Esophagus muscularis mucosa (tissue), 4 donors: ENCODE measurements at regions not wholly inside any gene's neighbourhood (a gene's known extent, or its start where the extent isn't known, plus 50 kb on each side); places are given as distances from the start of the nearest gene placed in this dataset.

Source experiments
- DNase-seq: peaks from one replicate; pipeline ENCODE4 v3.0.0-alpha.2; 2017; ENCODE audit errors: extremely low spot score
- H3K27ac ChIP-seq, 4 donors: fragments of 200-600 bp; sonication (generic); replicated peaks in 1 of 4; 1 replicate in 3 of 4; 2 replicates in 1 of 4; pipeline ENCODE4 v1.5.1; 2016 to 2019; ENCODE audit warnings: mild to moderate bottlenecking in 1 of 4
- H3K27me3 ChIP-seq, 4 donors: fragments of 200-600 bp; sonication (generic); one replicate each; pipeline versions ENCODE4 v1.5.1 to v1.6.0; 2016 to 2019
- H3K36me3 ChIP-seq, 4 donors: fragments of 200-600 bp; sonication (generic); one replicate each; pipeline ENCODE4 v1.5.1; 2016 to 2019
- H3K4me1 ChIP-seq, 4 donors: fragments of 200-600 bp; sonication (generic); one replicate each; pipeline ENCODE4 v1.5.1; 2016 to 2019
- H3K4me3 ChIP-seq, 4 donors: fragments of 200-600 bp; sonication (generic); 1 replicate in 2 of 4; 2 replicates in 2 of 4; pipeline ENCODE4 v1.5.1; 2016 to 2019; ENCODE audit warnings: mild to moderate bottlenecking in 4 of 4, moderate library complexity in 1 of 4
- H3K9me3 ChIP-seq, 4 donors: fragments of 200-600 bp; sonication (generic); 1 replicate in 3 of 4; 2 replicates in 1 of 4; pipeline ENCODE4 v1.5.1; 2016 to 2019
- CTCF ChIP-seq, 3 experiments: fragments of 200-600 bp in 2 of 3; fragments of 450-650 bp in 1 of 3; sonication (generic) in 2 of 3; IDR thresholded peaks; one replicate each; pipeline ENCODE4 v1.5.1; 2017 to 2019; ENCODE audit warnings: antibody characterized with exemption in 3 of 3, mild to moderate bottlenecking in 2 of 3, moderate library complexity in 1 of 3
- EP300 ChIP-seq: sonication (generic); formaldehyde crosslinking; IDR thresholded peaks from one replicate; pipeline ENCODE4 v1.6.1; 2017; ENCODE audit warnings: antibody characterized with exemption
- POLR2A ChIP-seq: fragments of 450-650 bp; IDR thresholded peaks from one replicate; pipeline ENCODE4 v1.6.1; 2017; ENCODE audit warnings: antibody characterized with exemption, moderate library complexity, mild to moderate bottlenecking, low read depth
- POLR2AphosphoS5 ChIP-seq, 2 donors: sonication (generic); formaldehyde crosslinking; IDR thresholded peaks; one replicate each; pipeline ENCODE4 v1.6.1; 2017; ENCODE audit warnings: antibody characterized with exemption in 2 of 2
- WGBS: methylation state at CpG from one replicate; pipeline ENCODE4 v1.1.5; 2018; 5-methylcytosine and 5-hydroxymethylcytosine counted together
- intact Hi-C: fragments of 100-400 bp; cut with DNase I; formaldehyde crosslinking; loops from one replicate; pipeline ENCODE4 v1.15.1; 2023

- WGBS: 94% methylated on average over 3 of the region's 3 CpGs
- Histone ChIP-seq H3K4me1 (no peaks in the 10 kb centered on the region), H3K9me3 (peaks cover 0 to 8% (median 3%) of the 10 kb centered on the region in 4 donors), H3K27ac (no peak overlapping the region), H3K4me3 (no peak overlapping the region), H3K36me3 (no peaks in the 10 kb centered on the region), H3K27me3 (no peaks in the 10 kb centered on the region)
- intact Hi-C loops: loop anchor here (5.0 kb wide), 1 partner anchor 1470 kb away; no protein-coding TSS in a partner anchor
- TF ChIP-seq POLR2AphosphoS5 (IDR thresholded peaks at IDR 0.05): no peak
- TF ChIP-seq CTCF (IDR thresholded peaks at IDR 0.05): no peak
- no peak for TF ChIP-seq POLR2A
- no peak for TF ChIP-seq EP300
- DNase-seq: no peak
Measured at GRCh38 chr14:83462759-83463158, 1929.1 kb upstream of the SEL1L start.

- no peak for DNase-seq
- Histone ChIP-seq H3K36me3 (no peaks in the 10 kb centered on the region), H3K27me3 (no peaks in the 10 kb centered on the region), H3K4me1 (no peaks in the 10 kb centered on the region), H3K27ac (no peak overlapping the region), H3K9me3 (peaks cover 0 to 6% (median 3%) of the 10 kb centered on the region in 4 donors), H3K4me3 (no peak overlapping the region)
- WGBS: 58% methylated on average over 4 of the region's 4 CpGs
- TF ChIP-seq CTCF (IDR thresholded peaks at IDR 0.05): peak; percentile 45 to 53 (median 50)
- TF ChIP-seq POLR2A: no peak
- TF ChIP-seq EP300: no peak
- no peak for TF ChIP-seq POLR2AphosphoS5 (IDR thresholded peaks at IDR 0.05)
- intact Hi-C loops: loop anchor here (5.0 kb wide), 1 partner anchor 1471 kb away; no protein-coding TSS in a partner anchor
Measured at GRCh38 chr14:83463500-83464098, 1929.9 kb upstream of the SEL1L start.

- Histone ChIP-seq H3K4me3 (no peak overlapping the region), H3K36me3 (no peaks in the 10 kb centered on the region), H3K27me3 (no peaks in the 10 kb centered on the region), H3K9me3 (no peaks in the 10 kb centered on the region), H3K4me1 (no peaks in the 10 kb centered on the region), H3K27ac (no peak overlapping the region)
- TF ChIP-seq CTCF (IDR thresholded peaks at IDR 0.05): no peak
- TF ChIP-seq POLR2AphosphoS5 (IDR thresholded peaks at IDR 0.05): no peak
- no peak for TF ChIP-seq EP300
- TF ChIP-seq POLR2A: no peak
- WGBS: 54% methylated on average over 3 of the region's 3 CpGs
- DNase-seq: no peak
- intact Hi-C loops: no loop called here
Measured at GRCh38 chr14:83467811-83468210, 1934.2 kb upstream of the SEL1L start.

- Histone ChIP-seq H3K36me3 (no peaks in the 10 kb centered on the region), H3K27me3 (no peaks in the 10 kb centered on the region), H3K9me3 (no peaks in the 10 kb centered on the region), H3K27ac (no peak overlapping the region), H3K4me1 (no peaks in the 10 kb centered on the region), H3K4me3 (no peak overlapping the region)
- 51% methylated on average over 4 of the region's 4 CpGs for WGBS
- DNase-seq: no peak
- TF ChIP-seq CTCF (IDR thresholded peaks at IDR 0.05) (no peak), POLR2AphosphoS5 (IDR thresholded peaks at IDR 0.05) (no peak), POLR2A (no peak), EP300 (no peak)
- intact Hi-C loops: no loop called here
Measured at GRCh38 chr14:83470466-83470865, 1936.8 kb upstream of the SEL1L start.
